ENCODE measurements at regions not wholly inside any gene's neighbourhood (a gene's known extent, or its start where the extent isn't known, plus 50 kb on each side); places are given as distances from the start of the nearest gene placed in this dataset.
A peak's percentile ranks its signal among the peaks of the same experiment; 100 is the strongest.

DNA sequence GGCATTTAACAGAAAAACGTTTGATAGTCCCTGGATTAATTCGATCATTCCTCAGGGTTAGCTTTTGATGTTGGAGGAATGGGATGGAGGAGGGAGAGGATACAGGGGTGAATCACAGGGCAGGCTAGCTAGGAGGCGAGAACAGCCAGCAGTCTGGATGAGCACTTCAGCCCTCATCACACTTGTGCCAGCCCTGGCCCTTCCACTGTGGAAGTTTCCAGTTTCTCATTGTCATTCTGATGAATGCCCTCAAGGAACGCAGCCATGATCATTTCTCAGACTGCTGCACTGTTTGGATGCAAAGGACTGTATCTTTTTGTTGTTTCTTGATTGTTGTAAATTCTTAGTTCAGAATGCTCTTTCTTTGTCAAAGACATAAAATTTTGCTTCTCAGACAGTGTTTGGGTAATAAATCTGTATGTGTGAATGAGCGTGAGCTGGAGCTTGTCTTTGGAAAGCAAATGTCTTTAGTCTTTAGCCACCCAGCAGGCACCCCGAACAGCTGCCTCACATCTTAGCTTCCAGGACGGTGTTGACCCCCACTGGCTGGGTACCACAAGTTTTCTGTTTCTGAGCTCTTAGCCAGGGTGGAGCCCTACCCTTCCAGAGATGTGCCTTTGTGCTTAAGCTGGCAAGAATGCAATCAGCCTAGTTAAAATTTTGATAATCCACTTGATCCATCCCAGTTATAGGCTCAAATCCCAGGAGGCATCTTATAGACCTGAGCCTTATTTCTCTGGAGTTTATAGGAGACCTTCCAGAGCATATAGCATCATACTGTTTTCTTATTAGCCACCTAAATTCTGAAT, 121.1 kb downstream of the PDCD6IP start:
- ATAC-seq (peak; percentile 63), DNase-seq (ENCODE audit: low spot score) (no peak)
- Mint-ChIP-seq H3K4me3 (no peak overlapping the region), H3K27me3 (ENCODE audit: low read depth) (no peaks in the 10 kb centered on the region), H3K9me3 (peaks cover 9% of the 10 kb centered on the region), H3K4me1 (peaks cover 17% of the 10 kb centered on the region), H3K36me3 (no peaks in the 10 kb centered on the region), H3K27ac (no peak overlapping the region)
- CTCF ChIA-PET = interaction anchor here (1.0 to 1.5 kb wide), 3 partner anchors 36 to 764 kb away, joined by 4 to 5 read pairs (median 4); no protein-coding TSS in a partner anchor
- TF ChIP-seq ELF4 (CRISPR knock-in tag; IDR thresholded peaks at IDR 0.05; ENCODE audit: low read depth) = no peak
- TF ChIP-seq, protein P1, sequence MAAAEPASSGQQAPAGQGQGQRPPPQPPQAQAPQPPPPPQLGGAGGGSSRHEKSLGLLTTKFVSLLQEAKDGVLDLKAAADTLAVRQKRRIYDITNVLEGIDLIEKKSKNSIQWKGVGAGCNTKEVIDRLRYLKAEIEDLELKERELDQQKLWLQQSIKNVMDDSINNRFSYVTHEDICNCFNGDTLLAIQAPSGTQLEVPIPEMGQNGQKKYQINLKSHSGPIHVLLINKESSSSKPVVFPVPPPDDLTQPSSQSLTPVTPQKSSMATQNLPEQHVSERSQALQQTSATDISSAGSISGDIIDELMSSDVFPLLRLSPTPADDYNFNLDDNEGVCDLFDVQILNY (CRISPR knock-in tag; IDR thresholded peaks at IDR 0.05) = no peak
- no peak for TF ChIP-seq IRF2 (CRISPR knock-in tag; IDR thresholded peaks at IDR 0.05; ENCODE audit: borderline replicate concordance, low read depth)
- no peak for TF ChIP-seq TEAD1 (CRISPR knock-in tag; IDR thresholded peaks at IDR 0.05)
- POLR2A ChIA-PET = no interaction called here

DNA sequence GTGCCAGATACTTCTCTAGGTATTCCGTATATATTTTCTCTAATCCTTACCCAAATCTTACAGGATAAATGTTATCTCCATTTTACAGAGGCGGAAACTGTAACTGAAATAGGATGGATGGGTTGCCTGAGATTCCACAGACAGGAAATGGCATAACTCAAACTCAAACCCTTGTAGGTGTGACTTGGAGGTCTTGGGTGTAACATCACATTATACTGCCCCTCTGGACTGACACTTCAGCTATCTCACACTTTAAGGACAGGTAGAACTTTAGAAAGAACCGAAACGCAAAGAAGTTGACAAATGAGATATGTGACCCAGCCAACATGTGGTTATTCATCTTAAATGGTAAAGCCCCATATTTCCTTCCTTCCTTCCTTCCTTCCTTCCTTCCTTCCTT, 122.1 kb downstream of the PDCD6IP start:
- H3K4me3 Mint-ChIP-seq = no peak overlapping the region
- ATAC-seq (no peak), DNase-seq (ENCODE audit: low spot score) (no peak)
- CTCF ChIA-PET = interaction anchor here (1.5 kb wide), 1 partner anchor 763 kb away, joined by 4 read pairs; no protein-coding TSS in a partner anchor
- H3K27ac Mint-ChIP-seq = no peak overlapping the region
- H3K9me3 Mint-ChIP-seq = peaks cover 9% of the 10 kb centered on the region
- peaks cover 14% of the 10 kb centered on the region for H3K4me1 Mint-ChIP-seq
- H3K36me3 Mint-ChIP-seq = no peaks in the 10 kb centered on the region
- H3K27me3 Mint-ChIP-seq (ENCODE audit: low read depth) = no peaks in the 10 kb centered on the region
- TF ChIP-seq PRRX2 (CRISPR knock-in tag; IDR thresholded peaks at IDR 0.05) = no peak
- no peak for TF ChIP-seq ZNF423 (CRISPR knock-in tag; IDR thresholded peaks at IDR 0.05)
- no peak for TF ChIP-seq ESRRA (CRISPR knock-in tag; IDR thresholded peaks at IDR 0.05; ENCODE audit: borderline replicate concordance)
- TF ChIP-seq, protein P2, sequence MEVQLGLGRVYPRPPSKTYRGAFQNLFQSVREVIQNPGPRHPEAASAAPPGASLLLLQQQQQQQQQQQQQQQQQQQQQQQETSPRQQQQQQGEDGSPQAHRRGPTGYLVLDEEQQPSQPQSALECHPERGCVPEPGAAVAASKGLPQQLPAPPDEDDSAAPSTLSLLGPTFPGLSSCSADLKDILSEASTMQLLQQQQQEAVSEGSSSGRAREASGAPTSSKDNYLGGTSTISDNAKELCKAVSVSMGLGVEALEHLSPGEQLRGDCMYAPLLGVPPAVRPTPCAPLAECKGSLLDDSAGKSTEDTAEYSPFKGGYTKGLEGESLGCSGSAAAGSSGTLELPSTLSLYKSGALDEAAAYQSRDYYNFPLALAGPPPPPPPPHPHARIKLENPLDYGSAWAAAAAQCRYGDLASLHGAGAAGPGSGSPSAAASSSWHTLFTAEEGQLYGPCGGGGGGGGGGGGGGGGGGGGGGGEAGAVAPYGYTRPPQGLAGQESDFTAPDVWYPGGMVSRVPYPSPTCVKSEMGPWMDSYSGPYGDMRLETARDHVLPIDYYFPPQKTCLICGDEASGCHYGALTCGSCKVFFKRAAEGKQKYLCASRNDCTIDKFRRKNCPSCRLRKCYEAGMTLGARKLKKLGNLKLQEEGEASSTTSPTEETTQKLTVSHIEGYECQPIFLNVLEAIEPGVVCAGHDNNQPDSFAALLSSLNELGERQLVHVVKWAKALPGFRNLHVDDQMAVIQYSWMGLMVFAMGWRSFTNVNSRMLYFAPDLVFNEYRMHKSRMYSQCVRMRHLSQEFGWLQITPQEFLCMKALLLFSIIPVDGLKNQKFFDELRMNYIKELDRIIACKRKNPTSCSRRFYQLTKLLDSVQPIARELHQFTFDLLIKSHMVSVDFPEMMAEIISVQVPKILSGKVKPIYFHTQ (CRISPR knock-in tag; IDR thresholded peaks at IDR 0.05) = no peak
- no peak for TF ChIP-seq ZNF396 (CRISPR knock-in tag; IDR thresholded peaks at IDR 0.05; ENCODE audit: borderline replicate concordance)
- TF ChIP-seq, protein P3, sequence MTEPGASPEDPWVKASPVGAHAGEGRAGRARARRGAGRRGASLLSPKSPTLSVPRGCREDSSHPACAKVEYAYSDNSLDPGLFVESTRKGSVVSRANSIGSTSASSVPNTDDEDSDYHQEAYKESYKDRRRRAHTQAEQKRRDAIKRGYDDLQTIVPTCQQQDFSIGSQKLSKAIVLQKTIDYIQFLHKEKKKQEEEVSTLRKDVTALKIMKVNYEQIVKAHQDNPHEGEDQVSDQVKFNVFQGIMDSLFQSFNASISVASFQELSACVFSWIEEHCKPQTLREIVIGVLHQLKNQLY (CRISPR knock-in tag; IDR thresholded peaks at IDR 0.05) = no peak
- no peak for TF ChIP-seq ZNF317 (CRISPR knock-in tag; IDR thresholded peaks at IDR 0.05; ENCODE audit: borderline replicate concordance, low read depth)
- no peak for TF ChIP-seq TEAD4 (CRISPR knock-in tag; IDR thresholded peaks at IDR 0.05)
- TF ChIP-seq, protein P4, sequence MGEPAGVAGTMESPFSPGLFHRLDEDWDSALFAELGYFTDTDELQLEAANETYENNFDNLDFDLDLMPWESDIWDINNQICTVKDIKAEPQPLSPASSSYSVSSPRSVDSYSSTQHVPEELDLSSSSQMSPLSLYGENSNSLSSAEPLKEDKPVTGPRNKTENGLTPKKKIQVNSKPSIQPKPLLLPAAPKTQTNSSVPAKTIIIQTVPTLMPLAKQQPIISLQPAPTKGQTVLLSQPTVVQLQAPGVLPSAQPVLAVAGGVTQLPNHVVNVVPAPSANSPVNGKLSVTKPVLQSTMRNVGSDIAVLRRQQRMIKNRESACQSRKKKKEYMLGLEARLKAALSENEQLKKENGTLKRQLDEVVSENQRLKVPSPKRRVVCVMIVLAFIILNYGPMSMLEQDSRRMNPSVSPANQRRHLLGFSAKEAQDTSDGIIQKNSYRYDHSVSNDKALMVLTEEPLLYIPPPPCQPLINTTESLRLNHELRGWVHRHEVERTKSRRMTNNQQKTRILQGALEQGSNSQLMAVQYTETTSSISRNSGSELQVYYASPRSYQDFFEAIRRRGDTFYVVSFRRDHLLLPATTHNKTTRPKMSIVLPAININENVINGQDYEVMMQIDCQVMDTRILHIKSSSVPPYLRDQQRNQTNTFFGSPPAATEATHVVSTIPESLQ (CRISPR knock-in tag; IDR thresholded peaks at IDR 0.05) = no peak
- no peak for TF ChIP-seq NFATC4 (CRISPR knock-in tag; IDR thresholded peaks at IDR 0.05)
- no peak for TF ChIP-seq JAZF1 (CRISPR knock-in tag; IDR thresholded peaks at IDR 0.05)
- TF ChIP-seq TCF7 (CRISPR knock-in tag; IDR thresholded peaks at IDR 0.05; ENCODE audit: low read depth) = no peak
- TF ChIP-seq FOXP1 (CRISPR knock-in tag; IDR thresholded peaks at IDR 0.05; ENCODE audit: borderline replicate concordance) = no peak
- TF ChIP-seq FOXK1 (CRISPR knock-in tag; IDR thresholded peaks at IDR 0.05) = no peak
- TF ChIP-seq, protein P5, sequence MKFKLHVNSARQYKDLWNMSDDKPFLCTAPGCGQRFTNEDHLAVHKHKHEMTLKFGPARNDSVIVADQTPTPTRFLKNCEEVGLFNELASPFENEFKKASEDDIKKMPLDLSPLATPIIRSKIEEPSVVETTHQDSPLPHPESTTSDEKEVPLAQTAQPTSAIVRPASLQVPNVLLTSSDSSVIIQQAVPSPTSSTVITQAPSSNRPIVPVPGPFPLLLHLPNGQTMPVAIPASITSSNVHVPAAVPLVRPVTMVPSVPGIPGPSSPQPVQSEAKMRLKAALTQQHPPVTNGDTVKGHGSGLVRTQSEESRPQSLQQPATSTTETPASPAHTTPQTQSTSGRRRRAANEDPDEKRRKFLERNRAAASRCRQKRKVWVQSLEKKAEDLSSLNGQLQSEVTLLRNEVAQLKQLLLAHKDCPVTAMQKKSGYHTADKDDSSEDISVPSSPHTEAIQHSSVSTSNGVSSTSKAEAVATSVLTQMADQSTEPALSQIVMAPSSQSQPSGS (CRISPR knock-in tag; IDR thresholded peaks at IDR 0.05; ENCODE audit: borderline replicate concordance, low read depth) = no peak
- no peak for TF ChIP-seq SMAD3 (CRISPR knock-in tag; IDR thresholded peaks at IDR 0.05; ENCODE audit: borderline replicate concordance)
- TF ChIP-seq TEAD1 (CRISPR knock-in tag; IDR thresholded peaks at IDR 0.05) = no peak
- TF ChIP-seq, protein P6, sequence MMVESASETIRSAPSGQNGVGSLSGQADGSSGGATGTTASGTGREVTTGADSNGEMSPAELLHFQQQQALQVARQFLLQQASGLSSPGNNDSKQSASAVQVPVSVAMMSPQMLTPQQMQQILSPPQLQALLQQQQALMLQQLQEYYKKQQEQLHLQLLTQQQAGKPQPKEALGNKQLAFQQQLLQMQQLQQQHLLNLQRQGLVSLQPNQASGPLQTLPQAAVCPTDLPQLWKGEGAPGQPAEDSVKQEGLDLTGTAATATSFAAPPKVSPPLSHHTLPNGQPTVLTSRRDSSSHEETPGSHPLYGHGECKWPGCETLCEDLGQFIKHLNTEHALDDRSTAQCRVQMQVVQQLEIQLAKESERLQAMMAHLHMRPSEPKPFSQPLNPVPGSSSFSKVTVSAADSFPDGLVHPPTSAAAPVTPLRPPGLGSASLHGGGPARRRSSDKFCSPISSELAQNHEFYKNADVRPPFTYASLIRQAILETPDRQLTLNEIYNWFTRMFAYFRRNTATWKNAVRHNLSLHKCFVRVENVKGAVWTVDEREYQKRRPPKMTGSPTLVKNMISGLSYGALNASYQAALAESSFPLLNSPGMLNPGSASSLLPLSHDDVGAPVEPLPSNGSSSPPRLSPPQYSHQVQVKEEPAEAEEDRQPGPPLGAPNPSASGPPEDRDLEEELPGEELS (CRISPR knock-in tag; IDR thresholded peaks at IDR 0.05) = no peak
- POLR2A ChIA-PET = no interaction called here

Measured in WTC11 (cell line).